HG03520 (cell line): ENCODE measurements at regions not wholly inside any gene's neighbourhood (a gene's known extent, or its start where the extent isn't known, plus 50 kb on each side); places are given as distances from the start of the nearest gene placed in this dataset.

Experiments
- ATAC-seq: cut with Tn5 transposase; IDR thresholded peaks from one replicate; pipeline ENCODE4 v1.9.1; 2021; ENCODE audit warnings: mild to moderate bottlenecking, moderate library complexity; ENCODE audit not compliant: unreplicated experiment

GRCh38 chr7:109121599-109122300 lies 552.1 kb downstream of the DNAJB9 start:
- ATAC-seq = no peak

- ATAC-seq = no peak
Measured at GRCh38 chr7:109125001-109125400, 555.3 kb downstream of the DNAJB9 start.

- no peak for ATAC-seq
Measured at GRCh38 chr7:109126404-109127050, 556.9 kb downstream of the DNAJB9 start.

- ATAC-seq = no peak
Measured at GRCh38 chr7:109127145-109127544, 557.5 kb downstream of the DNAJB9 start.

- no peak for ATAC-seq
Measured at GRCh38 chr7:109131141-109131540, 561.5 kb downstream of the DNAJB9 start.

GRCh38 chr7:109136893-109137292 lies 567.2 kb downstream of the DNAJB9 start:
- no peak for ATAC-seq

- no peak for ATAC-seq
Measured at GRCh38 chr7:109154748-109155147, 585.1 kb downstream of the DNAJB9 start.

- ATAC-seq = no peak
Measured at GRCh38 chr7:109158246-109158645, 588.6 kb downstream of the DNAJB9 start.

GRCh38 chr7:109176661-109177060 lies 607.0 kb downstream of the DNAJB9 start:
- no peak for ATAC-seq

- no peak for ATAC-seq
Measured at GRCh38 chr7:109178342-109178741, 608.7 kb downstream of the DNAJB9 start.

- ATAC-seq = no peak
Measured at GRCh38 chr7:109179601-109180000, 609.9 kb downstream of the DNAJB9 start.

- ATAC-seq = no peak
Measured at GRCh38 chr7:109190766-109191398, 621.2 kb downstream of the DNAJB9 start.

GRCh38 chr7:109206196-109206595 lies 636.5 kb downstream of the DNAJB9 start:
- ATAC-seq = no peak

- ATAC-seq = no peak
Measured at GRCh38 chr7:109213081-109213480, 643.4 kb downstream of the DNAJB9 start.

- no peak for ATAC-seq
Measured at GRCh38 chr7:109215341-109215740, 645.7 kb downstream of the DNAJB9 start.

- ATAC-seq = no peak
Measured at GRCh38 chr7:109224100-109224499, 654.4 kb downstream of the DNAJB9 start.

GRCh38 chr7:109226699-109227098 lies 657.0 kb downstream of the DNAJB9 start:
- no peak for ATAC-seq

GRCh38 chr7:109235316-109235715 lies 665.6 kb downstream of the DNAJB9 start:
- ATAC-seq = peak; percentile 51

- no peak for ATAC-seq
Measured at GRCh38 chr7:109246330-109247077, 676.8 kb downstream of the DNAJB9 start.

- ATAC-seq = no peak
Measured at GRCh38 chr7:109256762-109257560, 687.3 kb downstream of the DNAJB9 start.

- ATAC-seq = peak; percentile 71
Measured at GRCh38 chr7:109259151-109259550, 689.5 kb downstream of the DNAJB9 start.
